ENCODE measurements at regions not wholly inside any gene's neighbourhood (a gene's known extent, or its start where the extent isn't known, plus 50 kb on each side); places are given as distances from the start of the nearest gene placed in this dataset.

GRCh38 chr3:188058569-188059184 is 95.3 kb upstream of the LPP start:
- no peak overlapping the region for H3K4me2 ChIP-seq (ENCODE audit: control insufficient read depth, insufficient read depth)
- no peaks in the 10 kb centered on the region for H3K36me3 ChIP-seq (ENCODE audit: control insufficient read depth in 2 of 2, insufficient read depth in 2 of 2, low read length in 1 of 2)
- ChIA-PET POLR2A (no interaction called here), CTCF (interaction anchor here (0.6 to 1.5 kb wide), 2 partner anchors 319 to 893 kb away, joined by 3 to 6 read pairs; no protein-coding TSS in a partner anchor), RAD21 (ENCODE audit: unreplicated experiment) (no interaction called here), SMC1A (ENCODE audit: uncharacterized antibody, unreplicated experiment) (interaction anchor here (1.4 to 1.7 kb wide), 2 partner anchors 9 to 307 kb away, joined by 3 to 5 read pairs; no protein-coding TSS in a partner anchor)
- no peaks in the 10 kb centered on the region for H3K4me1 ChIP-seq (ENCODE audit: control insufficient read depth, insufficient read depth, low read length)
- no peaks in the 10 kb centered on the region for H3K79me2 ChIP-seq (ENCODE audit: control insufficient read depth, insufficient read depth, low read length)
- in situ Hi-C loops (cut with MboI), result no loop called here
- no peak overlapping the region for H3K27ac ChIP-seq (ENCODE audit: control insufficient read depth, insufficient read depth)
- DNase-seq (ENCODE audit: low read depth, low spot score) (no peak), FAIRE-seq (no peak), ATAC-seq (no peak)
- no peak overlapping the region for H3K4me3 ChIP-seq
- TF ChIP-seq SMARCA5 (IDR thresholded peaks at IDR 0.05) (no peak), E4F1 (IDR thresholded peaks at IDR 0.05; ENCODE audit: borderline replicate concordance, partially characterized antibody) (no peak), WRNIP1 (IDR thresholded peaks at IDR 0.05; ENCODE audit: borderline replicate concordance, low read depth, low read length) (no peak), CBX3 (IDR thresholded peaks at IDR 0.05; ENCODE audit: borderline replicate concordance, low read depth) (no peak), IRF3 (IDR thresholded peaks at IDR 0.05) (no peak), PML (IDR thresholded peaks at IDR 0.05; ENCODE audit: low read length) (no peak), HSF1 (IDR thresholded peaks at IDR 0.05; ENCODE audit: low read depth, low read length) (no peak), BHLHE40 (IDR thresholded peaks at IDR 0.05; ENCODE audit: borderline replicate concordance in 1 of 2, low read depth in 2 of 2, low read length in 1 of 2) (no peak), NBN (IDR thresholded peaks at IDR 0.05) (no peak), RCOR1 (conservative IDR thresholded peaks at IDR 0.05; ENCODE audit: low read depth, low read length) (no peak), CHD2 (IDR thresholded peaks at IDR 0.05; ENCODE audit: borderline replicate concordance, low read depth, low read length) (no peak), FOXM1 (IDR thresholded peaks at IDR 0.05; ENCODE audit: low read depth, low read length) (no peak), TCF7 (IDR thresholded peaks at IDR 0.05; ENCODE audit: borderline replicate concordance) (no peak), ATF3 (IDR thresholded peaks at IDR 0.05; ENCODE audit: borderline replicate concordance, extremely low read depth, low read depth, low read length) (no peak), SUPT20H (IDR thresholded peaks at IDR 0.05; ENCODE audit: borderline replicate concordance, control insufficient read depth, low read depth, low read length) (no peak), EP300 (IDR thresholded peaks at IDR 0.05; ENCODE audit: borderline replicate concordance in 1 of 2, control insufficient read depth in 1 of 2, low read depth in 2 of 2, low read length in 2 of 2) (no peak)
- 13% methylated on average over 5 of the region's 5 CpGs for WGBS (ENCODE audit: insufficient coverage, insufficient replicate concordance, low lambda C conversion rate, missing lambda C conversion rate)
- no peaks in the 10 kb centered on the region for H4K20me1 ChIP-seq (ENCODE audit: control insufficient read depth, insufficient read depth)
- intact Hi-C loops (cut with micrococcal nuclease; ENCODE audit: unreplicated experiment), result no loop called here
- BruUV-seq (replicated peaks), result no TSS peak
- H2AFZ ChIP-seq (ENCODE audit: control insufficient read depth, low read depth, low read length), result no peak overlapping the region
- H3K27me3 ChIP-seq (replicated peaks in 1 of 2; ENCODE audit: control insufficient read depth in 2 of 2, insufficient read depth in 2 of 2, low read length in 1 of 2), result no peaks in the 10 kb centered on the region; a peak in 2 of 4 replicates
- no peaks in the 10 kb centered on the region for H3K9me3 ChIP-seq (replicated peaks; ENCODE audit: control insufficient read depth, insufficient read depth, low read length)
- H3K9ac ChIP-seq (ENCODE audit: control insufficient read depth, insufficient read depth, low read length), result no peak overlapping the region
